ENCODE measurements at regions not wholly inside any gene's neighbourhood (a gene's known extent, or its start where the extent isn't known, plus 50 kb on each side); places are given as distances from the start of the nearest gene placed in this dataset.

GRCh38 chr9:8186560-8186959 is 387.0 kb upstream of the DMAC1 start:
- no peak for DNase-seq

GRCh38 chr9:8183618-8184017 is 384.0 kb upstream of the DMAC1 start:
- DNase-seq: no peak

- no peak for DNase-seq
Observed at GRCh38 chr9:8179381-8180053, 379.9 kb upstream of the DMAC1 start.

DNA sequence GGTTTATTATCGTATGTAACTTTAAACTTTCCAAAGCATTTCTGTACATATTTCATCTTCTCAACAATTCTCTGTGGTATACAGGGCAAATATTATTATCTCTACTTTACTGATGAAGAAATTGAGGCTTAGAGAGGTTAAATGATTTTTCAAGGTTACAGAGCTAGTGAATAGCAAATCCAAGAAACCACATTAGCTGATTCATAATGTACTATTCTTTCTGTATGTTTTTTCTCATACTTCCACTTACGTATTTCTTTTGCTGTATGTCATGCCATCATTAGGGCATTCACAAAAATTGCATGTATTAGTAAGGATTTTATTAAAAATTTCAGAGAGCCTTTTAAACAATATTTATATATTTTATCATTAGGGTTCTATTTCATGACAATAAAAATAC is 372.4 kb upstream of the DMAC1 start:
- DNase-seq: no peak

DNA sequence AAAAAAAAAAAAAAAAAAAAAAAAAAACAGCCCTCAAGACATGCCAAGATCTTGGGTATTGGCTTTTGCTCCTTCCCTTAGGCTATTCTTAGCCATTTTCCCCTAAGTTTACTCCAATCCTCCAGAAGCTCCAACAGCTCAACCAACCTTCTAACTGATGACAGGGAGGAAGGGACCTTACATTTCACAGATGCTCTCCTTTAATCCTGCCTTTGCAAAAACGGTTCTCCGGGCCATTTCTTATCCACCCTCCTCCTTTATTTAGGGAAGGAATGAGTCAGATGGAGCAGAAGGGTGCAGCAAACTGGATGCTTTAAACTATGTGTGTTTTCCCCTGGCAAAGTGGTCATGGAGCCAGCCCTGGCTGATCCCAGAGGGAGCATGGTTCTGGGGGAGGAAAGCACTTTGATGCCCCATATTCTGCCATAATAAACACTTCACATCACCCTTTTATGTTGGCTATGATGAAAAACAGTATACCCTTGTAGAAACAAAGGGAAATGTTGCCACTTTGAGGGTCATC is 369.4 kb upstream of the DMAC1 start:
- no peak for DNase-seq

- DNase-seq: no peak
Observed at GRCh38 chr9:8160787-8161186, 361.2 kb upstream of the DMAC1 start.

- DNase-seq: no peak
Observed at GRCh38 chr9:8158574-8158973, 359.0 kb upstream of the DMAC1 start.

DNA sequence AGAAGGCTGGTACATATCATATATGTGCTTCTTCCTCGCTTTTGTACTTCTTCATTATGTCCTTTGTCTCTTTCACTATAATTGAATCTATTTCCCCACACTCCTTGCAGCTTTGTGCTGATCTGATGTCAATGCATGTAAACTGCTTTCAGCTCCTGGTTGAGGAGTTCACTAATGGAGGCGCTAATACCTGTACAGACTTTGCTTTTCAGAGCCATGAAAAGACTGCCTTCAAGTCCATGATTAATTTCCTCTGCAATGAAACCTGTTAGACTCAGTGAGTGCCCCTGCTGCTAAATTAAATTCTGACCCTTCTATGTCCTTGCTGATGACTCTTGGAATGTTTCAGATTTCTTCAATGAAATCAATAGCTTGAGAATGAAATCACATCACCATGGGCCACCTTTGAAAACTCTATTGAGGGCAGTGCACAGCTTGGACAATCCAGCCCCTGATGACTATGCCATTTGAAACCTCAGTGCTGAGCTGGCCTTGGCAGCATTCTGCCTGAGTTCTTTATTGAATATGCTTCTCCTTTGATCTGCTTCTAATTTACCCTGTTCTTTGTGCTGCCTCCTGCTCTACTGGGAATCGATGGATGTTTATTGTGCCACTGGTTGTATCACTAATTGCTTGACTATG is 358.2 kb upstream of the DMAC1 start:
- no peak for DNase-seq

DNA sequence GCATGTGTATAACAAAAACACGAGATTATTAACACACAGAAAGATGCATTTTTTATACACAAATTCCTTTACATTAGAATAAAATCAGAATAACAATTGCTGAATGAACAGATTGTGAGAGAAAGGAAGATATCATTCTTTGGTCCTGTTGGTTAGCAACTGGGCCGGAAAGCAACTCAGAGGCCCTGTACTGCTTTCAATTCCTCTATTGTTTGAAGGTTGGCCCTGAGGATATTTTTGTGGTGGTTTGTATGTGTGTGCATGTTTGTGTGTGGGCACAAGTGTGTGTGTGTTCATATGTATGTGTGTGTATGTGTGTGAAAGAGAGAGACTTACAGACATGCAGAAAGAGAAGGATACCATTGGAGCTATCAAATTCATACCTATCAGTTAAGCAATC is 356.8 kb upstream of the DMAC1 start:
- DNase-seq: no peak

DNA sequence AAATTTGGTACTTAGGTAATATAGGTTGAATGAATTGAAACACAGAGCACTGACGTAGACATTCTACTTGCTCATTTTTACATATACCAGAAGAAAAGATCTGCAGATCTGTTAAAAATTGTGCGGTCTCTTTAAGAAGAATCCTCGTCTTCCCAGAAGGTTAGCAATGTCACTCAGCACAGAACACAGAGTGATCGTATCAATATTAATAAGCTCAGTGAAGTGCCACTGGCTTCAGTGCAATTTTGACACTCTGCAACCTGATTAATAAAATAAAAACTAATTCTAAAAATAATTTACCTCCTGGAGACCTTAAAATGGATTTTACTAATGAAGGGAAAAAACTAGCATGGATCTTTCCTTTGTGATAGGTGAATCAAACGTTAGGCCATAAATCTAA is 356.1 kb upstream of the DMAC1 start:
- no peak for DNase-seq

- no peak for DNase-seq
Observed at GRCh38 chr9:8143677-8144076, 344.1 kb upstream of the DMAC1 start.

DNA sequence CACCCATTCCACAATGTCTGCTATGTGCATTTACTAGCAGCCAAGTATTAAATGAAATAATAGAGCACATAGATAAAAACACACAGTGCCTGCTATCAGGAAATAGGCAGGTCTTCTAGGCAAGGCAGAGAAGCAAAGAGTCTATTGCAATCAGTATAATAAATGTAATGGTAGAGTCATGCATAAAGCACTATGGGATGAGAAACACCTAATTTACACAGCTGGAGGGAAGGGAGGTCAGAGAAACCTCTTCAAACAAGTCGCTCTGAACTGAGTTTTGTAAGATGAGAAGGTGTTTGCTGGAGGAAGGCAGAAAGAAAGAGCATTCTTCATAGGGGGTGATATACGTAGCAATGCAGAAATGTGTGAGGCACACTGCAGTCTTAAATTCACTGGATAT is 341.0 kb upstream of the DMAC1 start:
- DNase-seq: no peak

DNA sequence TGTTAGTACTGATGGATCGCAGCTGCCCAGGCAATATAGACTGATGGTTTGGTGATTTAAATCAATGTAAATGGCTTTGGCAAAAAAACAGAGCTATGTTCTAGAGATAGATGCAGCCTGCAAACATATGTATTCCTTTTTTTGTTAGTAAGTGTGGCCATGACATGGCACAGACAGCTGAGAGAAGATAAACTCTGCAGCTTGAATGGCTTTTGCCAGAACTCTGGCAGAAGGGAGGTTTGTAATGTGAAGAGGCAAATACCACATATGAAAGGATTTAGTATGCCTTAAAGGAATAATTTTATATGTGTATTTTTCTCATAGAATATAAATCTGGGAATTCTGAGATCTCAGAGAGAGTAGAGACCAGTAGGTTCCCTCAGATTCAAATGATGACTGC is 340.2 kb upstream of the DMAC1 start:
- no peak for DNase-seq

- DNase-seq: no peak
Observed at GRCh38 chr9:8136477-8136876, 336.9 kb upstream of the DMAC1 start.

DNA sequence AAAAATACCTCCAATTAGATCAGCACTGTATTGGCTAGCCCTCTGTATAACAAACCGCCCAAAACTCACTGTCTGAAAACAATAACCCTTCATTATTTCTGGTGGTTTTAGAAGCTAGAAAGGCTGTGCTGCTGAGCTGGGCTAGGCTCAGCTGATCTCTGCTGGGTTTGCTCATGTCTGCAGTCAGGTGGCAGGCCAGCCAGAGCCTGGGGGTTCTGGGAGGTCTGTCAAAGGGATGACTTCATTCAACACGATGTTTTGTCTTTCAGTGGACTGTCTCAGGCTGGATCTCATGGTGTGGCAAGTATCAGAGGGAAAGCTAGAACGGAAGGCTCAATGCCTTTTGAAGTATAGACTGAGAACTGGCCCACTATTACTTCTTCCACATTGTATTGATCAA is 335.1 kb upstream of the DMAC1 start:
- no peak for DNase-seq

GRCh38 chr9:8133606-8134005 is 334.0 kb upstream of the DMAC1 start:
- no peak for DNase-seq

DNA sequence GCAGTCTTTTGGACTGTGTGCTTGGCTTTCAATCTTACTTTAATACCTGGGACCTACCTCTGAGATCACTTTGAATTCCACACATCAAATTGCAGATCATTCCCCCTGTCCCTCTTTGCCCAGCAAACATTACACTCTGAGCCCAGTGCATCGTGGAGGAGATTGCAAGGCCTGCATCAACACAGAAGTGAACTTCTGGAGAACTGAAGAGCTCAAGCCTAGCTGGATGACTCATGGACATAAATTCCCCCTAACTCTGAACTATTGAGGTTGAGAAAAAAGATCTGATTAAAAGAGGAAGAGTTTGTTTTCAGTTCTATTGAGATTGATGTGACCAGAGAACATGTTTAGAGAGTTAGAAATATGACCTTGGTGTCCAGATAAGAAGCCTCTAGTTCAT is 316.0 kb upstream of the DMAC1 start:
- no peak for DNase-seq

- DNase-seq: no peak
Observed at GRCh38 chr9:8114826-8115225, 315.2 kb upstream of the DMAC1 start.

GRCh38 chr9:8106362-8106761 is 306.8 kb upstream of the DMAC1 start:
- no peak for DNase-seq

DNA sequence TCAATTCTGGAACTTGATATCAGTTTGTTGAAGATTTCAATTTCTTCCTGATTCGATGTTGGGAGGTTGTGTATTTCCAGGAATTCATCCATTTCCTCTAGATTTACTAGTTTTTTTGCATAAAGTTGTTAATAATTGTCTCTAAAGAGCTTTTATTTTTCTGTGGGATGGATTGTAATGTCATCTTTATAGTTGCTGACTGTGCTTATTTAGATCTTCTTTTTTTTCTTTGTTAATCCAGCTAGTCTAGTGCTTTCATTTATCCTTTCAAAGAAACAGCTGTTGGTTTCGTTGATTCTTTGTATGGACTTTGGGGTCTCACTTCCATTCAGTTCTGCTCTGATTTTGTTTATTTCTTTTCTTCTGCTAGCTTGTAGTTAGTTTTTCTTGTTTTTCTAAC is 302.0 kb upstream of the DMAC1 start:
- DNase-seq: no peak

- DNase-seq: no peak
Observed at GRCh38 chr9:8096091-8096490, 296.5 kb upstream of the DMAC1 start.

GRCh38 chr9:8095672-8096086 is 296.1 kb upstream of the DMAC1 start:
- no peak for DNase-seq

DNA sequence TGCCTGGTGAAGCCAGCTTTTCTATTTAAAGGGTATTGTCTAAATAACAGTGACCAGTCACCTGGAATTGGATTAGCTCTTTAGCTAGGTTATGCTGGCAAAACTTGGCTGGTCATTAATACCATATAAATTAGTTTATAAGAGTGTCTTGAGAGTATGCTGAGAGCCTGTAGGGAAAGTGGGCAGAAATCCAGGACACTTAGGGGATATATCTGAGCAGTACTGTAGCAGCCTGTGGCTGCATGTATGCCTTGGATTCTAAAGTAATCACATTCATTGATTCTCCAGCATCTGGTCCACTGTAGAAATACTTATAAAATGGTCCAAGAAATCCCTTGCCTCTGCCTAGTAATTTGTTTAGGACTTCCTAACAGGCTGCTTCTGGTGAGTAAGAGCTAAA is 288.9 kb upstream of the DMAC1 start:
- DNase-seq: no peak

DNA sequence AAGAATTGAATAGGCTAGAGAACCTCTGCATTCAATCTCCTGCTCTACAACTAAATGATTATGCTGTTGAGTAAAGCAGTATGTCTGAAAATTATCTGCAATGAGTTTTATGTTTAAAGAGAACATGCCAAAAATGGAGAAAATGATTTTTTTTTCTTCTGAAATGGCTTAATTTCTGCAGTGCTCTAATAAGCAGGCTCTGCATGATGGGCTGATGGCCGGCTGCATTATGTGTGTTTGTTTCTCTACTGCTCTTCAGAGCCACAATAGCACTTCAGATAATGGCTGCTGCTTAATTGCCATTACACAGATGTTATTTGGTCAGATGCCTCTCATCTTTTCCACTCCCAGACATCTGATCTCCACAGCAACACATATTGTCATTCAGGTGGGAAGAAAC is 286.4 kb upstream of the DMAC1 start:
- DNase-seq: no peak

- no peak for DNase-seq
Observed at GRCh38 chr9:8078641-8079140, 279.1 kb upstream of the DMAC1 start.
